Loucy (cell line): ENCODE measurements at regions not wholly inside any gene's neighbourhood (a gene's known extent, or its start where the extent isn't known, plus 50 kb on each side); places are given as distances from the start of the nearest gene placed in this dataset.

Experiments
- CTCF ChIP-seq: fragments of 200-600 bp; sonication (generic); conservative IDR thresholded peaks from 2 replicates; pipeline ENCODE4 v1.5.1; 2014; ENCODE audit warnings: mild to moderate bottlenecking, antibody characterized with exemption, low read length
- EZH2phosphoT487 ChIP-seq: fragments of 200-600 bp; IDR thresholded peaks from 2 replicates; pipeline ENCODE4 v1.6.1; 2018; ENCODE audit warnings: antibody characterized with exemption, mild to moderate bottlenecking, moderate library complexity, borderline replicate concordance

GRCh38 chr6:81105998-81106397 is 646.5 kb downstream of the TENT5A start:
- TF ChIP-seq CTCF (peak; percentile 56), EZH2phosphoT487 (no peak)
